Hippocampal formation (tissue), 2 donors: ENCODE measurements at regions not wholly inside any gene's neighbourhood (a gene's known extent, or its start where the extent isn't known, plus 50 kb on each side); places are given as distances from the start of the nearest gene placed in this dataset.
"Not testable (repeated sequence)": the region's sequence is repeated elsewhere in the genome, so short reads cannot be mapped to it uniquely, and the experiment has no call there.

ENCODE experiments used
- DNase-seq, 2 donors: peaks; one replicate each; lab custom pipeline; 2025; lab: John Stamatoyannopoulos, UW

DNA sequence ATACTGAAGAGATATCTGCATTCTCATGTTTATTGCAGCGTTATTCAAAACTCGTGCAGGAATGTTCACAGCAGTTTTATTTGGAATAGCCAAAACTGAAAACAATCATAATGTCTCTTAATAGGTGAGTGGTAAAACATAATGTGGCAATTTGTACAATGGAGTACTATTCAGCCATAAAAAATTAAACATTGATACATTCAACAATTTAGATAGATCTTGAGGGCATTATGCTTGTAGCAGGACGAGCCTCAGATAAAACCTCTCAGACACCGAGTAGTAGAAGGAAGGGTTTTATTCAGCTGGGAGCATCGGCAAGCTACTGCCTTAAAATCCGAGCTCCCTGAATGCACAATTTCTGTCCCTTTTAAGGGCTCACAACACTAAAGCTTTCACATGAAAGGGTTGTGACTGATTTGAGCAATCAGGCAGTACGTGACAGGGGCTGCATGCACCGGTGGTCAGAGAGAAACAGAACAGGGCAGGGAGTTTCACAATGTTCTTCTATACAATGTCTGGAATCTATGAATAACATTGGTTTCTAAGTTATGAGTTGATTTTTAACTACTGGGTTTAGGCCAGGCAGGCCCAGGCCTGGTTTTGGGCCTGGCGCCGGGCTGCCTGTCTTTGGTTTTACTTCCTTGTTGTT is 195.3 kb upstream of the PRSS16 start:
- not testable (repeated sequence) for DNase-seq

DNA sequence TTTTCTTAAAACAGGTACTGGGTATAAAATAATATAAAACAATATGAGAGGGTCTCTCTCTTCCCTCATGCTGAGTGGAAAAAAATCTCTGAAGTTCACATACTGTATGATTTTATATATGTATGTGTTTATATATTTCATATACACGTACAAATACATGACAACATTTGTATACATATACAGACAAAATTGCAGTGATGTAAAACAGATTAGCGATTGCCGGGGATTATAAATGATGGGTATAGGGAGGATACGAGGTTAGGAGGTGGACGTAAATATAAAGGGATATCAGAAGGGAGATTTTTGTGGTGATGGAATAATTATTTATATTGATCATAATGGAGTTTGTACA is 194.8 kb upstream of the PRSS16 start:
- DNase-seq: no peak

DNA sequence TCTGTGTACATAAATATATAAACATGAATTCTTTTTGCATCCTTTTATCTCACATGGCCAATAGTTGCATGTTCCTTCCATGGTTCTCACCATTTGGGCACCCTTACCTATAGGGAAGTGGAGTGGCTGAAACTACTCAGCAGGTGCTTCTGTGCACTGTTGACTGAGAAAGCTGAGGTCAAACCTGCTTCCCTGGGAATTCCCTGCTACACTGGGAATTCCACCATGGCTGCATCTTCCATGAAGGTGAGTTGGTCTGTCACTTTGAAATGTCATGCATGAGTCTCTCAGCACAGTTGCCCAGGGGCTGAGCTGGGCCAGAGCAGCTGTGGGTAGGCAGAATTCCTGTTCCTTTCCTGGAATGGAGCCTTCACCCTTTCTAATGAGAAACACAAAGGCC is 193.8 kb upstream of the PRSS16 start:
- DNase-seq: no peak

DNA sequence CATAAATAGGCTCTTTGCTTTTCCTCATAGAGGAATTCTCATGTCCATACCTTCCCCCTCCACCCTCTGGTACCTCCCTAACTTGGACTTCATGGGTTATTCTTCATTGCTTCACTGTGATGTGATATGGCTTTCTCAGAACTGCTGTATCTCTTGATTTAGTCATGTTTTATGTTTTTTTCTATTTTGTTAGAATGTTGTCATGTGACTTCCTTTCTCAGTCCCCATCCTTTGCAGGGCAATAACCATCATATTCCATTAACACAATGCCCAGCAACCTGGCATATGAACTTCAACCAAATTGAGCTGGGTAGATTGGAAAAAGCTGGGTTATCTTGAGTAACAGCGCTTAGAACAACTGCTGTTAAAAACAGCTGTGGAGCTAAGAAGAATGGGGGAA is 190.9 kb upstream of the PRSS16 start:
- no peak for DNase-seq

GRCh38 chr6:27059621-27060425 is 187.7 kb upstream of the PRSS16 start:
- DNase-seq: no peak

DNA sequence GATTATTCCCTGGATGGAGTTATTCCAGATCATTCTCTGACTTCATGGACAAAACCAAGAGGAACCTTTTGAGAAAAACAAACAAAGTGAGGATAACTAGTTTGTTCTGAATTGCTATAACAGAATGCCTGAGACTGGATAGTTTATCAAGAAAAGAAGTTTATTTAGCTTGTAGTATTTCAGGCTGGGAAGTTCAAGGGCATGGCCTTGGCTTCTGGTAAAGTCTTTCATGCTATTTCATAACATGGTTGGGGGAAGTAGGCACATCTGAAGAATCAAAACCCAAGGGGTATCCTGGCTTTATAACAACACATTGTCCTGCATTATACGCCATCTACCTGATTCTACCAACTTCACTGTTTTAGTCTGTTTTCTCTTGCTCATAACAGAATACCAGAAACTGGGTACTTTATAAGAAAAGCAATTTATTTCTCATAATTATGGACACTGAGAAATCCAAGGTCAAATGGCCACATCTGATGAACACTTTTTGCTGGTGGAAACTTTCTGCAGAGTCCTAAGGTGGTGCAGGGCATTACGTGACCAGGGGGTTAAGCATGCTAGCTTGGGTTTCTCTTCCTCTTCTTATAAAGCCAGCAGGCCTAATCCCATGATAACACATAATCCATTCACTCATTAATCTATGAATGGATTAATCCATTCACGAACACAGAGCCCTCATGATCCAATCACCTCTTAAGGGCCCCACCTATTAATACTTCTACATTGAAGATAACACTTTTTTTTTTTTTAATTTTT is 186.1 kb upstream of the PRSS16 start:
- DNase-seq: no peak

GRCh38 chr6:27062755-27063154 is 184.7 kb upstream of the PRSS16 start:
- no peak for DNase-seq

DNA sequence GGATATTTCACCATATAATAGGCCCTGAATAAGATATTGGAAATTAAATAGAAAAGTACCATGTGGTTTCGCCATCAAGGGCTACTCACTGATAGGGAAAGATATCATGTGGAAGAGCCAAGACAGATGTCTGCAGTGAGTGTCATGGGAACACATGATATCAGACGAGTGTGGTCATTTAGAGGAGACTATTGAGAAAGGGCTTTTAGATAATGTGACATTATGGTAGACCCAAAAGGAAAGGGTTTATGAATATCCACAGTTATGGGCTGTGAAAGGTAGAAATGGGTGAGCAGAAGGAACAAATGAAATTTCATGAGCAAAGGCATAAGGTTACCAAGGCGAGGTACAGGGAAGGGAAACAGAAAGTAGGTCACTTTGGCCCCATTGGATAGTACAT is 182.3 kb upstream of the PRSS16 start:
- DNase-seq: no peak

DNA sequence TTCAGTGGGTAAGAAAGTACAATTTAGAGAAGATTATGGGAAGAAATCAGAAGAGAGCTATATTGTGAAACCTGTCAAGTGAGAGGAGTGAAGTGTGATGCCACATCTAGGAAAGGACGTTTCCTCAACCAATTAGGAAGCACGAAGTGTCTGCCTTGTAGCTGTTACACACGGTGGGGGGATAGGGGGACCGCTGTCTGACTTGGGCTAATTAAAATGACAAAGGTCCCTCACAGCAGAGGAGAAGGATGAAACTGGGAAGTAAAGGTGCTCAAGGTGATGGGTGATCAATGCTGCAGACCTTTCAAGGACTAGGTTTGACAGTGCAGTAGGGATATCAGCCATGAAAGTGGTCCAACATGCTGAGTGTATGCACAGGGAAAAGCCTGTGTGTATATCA is 181.1 kb upstream of the PRSS16 start:
- DNase-seq: no peak

- DNase-seq: peak in 1 of 2 donors; percentile 14
Measured at GRCh38 chr6:27066802-27067201, 180.7 kb upstream of the PRSS16 start.

GRCh38 chr6:27073441-27073840 is 174.1 kb upstream of the PRSS16 start:
- no peak for DNase-seq

GRCh38 chr6:27076116-27076515 is 171.4 kb upstream of the PRSS16 start:
- DNase-seq: no peak

- DNase-seq: peak; percentile 19 to 77
Measured at GRCh38 chr6:27078734-27079357, 168.7 kb upstream of the PRSS16 start.

DNA sequence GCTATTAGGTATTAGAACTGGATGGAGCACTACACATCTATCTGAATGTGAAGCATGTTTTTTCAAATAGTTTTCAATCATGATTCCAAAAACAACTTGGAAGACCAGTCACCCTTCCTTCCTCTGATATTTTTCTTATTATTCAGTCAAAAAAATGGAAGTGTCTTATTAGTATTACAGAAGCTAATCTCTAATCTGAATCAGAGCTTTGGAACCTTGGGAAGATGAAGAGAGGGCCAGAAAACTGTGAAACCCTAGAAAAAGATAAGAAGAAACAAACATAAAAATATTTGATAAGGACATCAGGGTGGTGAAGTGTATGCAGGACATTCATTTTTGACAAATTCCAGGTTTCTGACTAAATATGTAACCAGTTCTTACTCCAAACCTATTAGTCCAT is 166.3 kb upstream of the PRSS16 start:
- no peak for DNase-seq

DNA sequence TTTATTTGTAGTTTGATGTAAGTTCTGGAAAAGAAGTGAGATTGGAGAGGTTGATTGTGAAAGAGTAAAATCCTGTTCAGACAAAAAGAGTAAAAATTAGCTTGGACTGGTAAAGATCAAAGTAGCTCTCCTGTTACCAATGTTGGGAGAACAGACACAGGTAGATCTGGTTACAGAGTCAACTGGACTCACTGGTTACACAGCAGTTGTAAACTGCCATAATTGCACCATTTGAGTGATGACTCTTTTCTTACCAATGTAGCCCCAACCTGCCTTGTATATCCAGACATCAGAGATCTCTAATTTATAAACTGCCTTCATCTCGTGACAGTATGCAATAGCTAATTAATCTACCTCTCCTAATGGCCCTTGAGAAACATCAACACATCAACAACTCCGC is 165.6 kb upstream of the PRSS16 start:
- no peak for DNase-seq

DNA sequence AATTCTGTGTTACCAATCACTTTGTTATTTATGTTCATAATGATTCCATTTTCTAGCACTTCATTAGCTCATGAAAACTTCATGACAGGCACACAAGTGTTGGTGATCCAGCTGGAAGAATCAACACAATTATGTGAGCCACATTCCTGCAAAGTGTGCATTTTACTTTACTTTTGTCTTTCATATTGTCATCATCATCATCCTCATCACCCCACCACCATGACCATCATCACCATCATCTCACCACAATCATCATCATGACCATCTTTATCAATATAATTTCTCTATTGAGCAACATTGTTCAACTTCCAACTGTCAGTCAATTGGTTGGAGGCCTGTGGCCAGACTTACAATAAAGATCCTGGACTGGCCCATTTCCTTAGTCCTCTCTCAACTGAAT is 159.4 kb upstream of the PRSS16 start:
- no peak for DNase-seq

DNA sequence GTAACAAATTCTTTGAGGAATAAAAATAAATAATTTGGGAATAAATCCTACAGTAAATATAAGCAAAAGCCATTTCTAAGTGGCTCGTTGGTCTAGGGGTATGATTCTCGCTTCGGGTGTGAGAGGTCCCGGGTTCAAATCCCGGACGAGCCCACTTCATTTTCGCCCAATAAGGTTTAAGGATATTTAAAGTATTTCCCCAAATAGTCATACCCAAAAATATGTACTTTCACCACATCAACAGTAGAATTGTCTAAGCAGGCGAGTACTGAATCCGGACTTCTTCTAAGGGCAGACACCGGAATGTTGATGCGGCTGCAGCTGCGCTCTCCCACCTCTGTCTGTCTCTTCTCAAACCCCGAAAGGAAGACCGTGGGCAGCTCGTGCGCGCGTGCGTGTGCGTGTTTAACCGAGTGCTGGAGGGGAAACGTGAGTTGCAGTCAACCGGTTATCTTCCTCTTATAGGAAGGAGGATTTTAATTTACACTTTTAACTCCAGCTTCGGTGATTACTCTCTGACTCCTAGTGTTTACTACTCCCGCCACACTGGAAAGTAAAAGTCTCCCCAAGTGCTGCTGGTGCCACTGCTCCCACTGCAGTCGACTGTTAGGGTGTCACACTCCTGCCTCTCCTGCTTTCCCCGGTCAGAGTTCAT is 155.7 kb upstream of the PRSS16 start:
- no peak for DNase-seq

- DNase-seq: no peak
Measured at GRCh38 chr6:27092316-27092692, 155.2 kb upstream of the PRSS16 start.

DNA sequence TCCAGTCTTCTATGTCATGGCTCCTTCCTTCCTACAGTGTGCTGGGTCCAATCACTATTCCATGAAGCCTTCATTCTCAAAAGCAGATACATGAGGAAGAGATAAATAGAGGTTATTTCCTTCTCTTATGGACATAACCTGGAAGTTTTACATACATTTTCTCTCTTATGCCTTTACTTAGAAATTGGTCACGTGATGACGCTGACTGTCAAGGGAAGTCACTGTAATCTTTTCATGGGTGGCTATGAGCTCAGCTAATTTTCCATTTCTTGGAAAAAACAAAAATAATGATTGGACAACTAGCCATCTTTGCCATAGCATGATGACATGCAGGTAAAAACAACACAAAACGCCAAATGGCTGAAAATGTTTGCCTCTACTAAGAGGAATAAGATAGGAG is 151.6 kb upstream of the PRSS16 start:
- DNase-seq: no peak

GRCh38 chr6:27096834-27097511 is 150.5 kb upstream of the PRSS16 start:
- DNase-seq: no peak

DNA sequence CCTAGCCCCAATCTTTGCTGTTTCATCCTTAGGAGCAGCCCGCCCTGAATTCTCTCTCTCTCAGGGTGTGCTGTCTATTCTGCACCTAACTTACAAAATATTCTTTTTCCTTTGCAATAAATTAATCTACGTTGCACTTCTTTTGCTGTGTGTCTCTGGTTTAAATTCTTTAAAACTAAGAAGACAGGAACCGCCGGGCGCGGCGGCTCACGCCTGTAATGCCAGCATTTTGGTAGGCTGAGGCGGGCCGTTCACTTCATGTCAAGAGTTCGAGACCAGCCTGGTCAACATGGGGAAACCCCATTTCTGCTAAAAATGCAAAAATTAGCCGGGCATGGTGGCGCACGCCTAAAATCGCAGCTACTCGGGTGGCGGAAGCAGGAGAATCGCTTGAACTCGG is 148.5 kb upstream of the PRSS16 start:
- DNase-seq: no peak

DNA sequence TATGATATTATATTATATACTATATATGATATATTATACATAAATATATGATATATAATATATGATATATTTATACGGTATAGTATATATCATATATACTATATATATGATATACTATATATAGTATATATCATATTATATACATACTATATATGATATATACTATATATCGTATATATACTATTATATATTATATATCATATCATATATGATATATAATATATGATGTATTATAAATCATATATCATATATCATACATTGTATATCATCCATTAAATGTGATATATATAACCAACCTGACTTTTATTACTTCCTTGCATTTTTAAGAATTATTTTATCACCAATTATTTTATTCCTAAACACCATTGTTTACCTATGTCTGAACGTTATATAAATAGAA is 146.6 kb upstream of the PRSS16 start:
- no peak for DNase-seq
